ENCODE measurements at regions not wholly inside any gene's neighbourhood (a gene's known extent, or its start where the extent isn't known, plus 50 kb on each side); places are given as distances from the start of the nearest gene placed in this dataset.

DNA sequence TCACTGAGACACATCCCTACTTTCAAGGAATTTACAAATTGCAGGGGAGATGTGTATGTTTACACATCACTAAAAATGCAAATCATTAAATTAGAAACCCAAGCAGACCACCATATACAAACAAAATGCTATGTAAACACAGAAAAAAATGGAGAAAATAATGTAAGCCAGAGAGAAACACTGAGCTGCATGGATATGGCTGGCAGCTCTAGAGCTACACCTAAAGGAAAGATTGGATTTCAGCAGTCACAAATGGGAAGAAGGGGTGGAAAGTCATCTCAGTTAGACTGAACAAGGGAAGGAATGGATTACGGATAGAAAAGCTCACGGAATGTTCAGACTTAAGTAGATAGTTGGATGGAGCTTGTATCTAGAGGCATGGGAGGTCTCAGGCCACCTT lies 186.3 kb downstream of the MOSPD2 start:
- CTCF ChIA-PET: no interaction called here
- Mint-ChIP-seq H3K27ac (no peak overlapping the region), H3K4me1 (no peaks in the 10 kb centered on the region), H3K27me3 (no peaks in the 10 kb centered on the region), H3K9me3 (no peaks in the 10 kb centered on the region), H3K4me3 (no peak overlapping the region), H3K36me3 (ENCODE audit: low read depth) (no peaks in the 10 kb centered on the region)
- intact Hi-C loops (cut with micrococcal nuclease): no loop called here
- ATAC-seq (ENCODE audit: low read depth) (no peak), DNase-seq (no peak)
- POLR2A ChIA-PET: no interaction called here
- TF ChIP-seq, protein P1, sequence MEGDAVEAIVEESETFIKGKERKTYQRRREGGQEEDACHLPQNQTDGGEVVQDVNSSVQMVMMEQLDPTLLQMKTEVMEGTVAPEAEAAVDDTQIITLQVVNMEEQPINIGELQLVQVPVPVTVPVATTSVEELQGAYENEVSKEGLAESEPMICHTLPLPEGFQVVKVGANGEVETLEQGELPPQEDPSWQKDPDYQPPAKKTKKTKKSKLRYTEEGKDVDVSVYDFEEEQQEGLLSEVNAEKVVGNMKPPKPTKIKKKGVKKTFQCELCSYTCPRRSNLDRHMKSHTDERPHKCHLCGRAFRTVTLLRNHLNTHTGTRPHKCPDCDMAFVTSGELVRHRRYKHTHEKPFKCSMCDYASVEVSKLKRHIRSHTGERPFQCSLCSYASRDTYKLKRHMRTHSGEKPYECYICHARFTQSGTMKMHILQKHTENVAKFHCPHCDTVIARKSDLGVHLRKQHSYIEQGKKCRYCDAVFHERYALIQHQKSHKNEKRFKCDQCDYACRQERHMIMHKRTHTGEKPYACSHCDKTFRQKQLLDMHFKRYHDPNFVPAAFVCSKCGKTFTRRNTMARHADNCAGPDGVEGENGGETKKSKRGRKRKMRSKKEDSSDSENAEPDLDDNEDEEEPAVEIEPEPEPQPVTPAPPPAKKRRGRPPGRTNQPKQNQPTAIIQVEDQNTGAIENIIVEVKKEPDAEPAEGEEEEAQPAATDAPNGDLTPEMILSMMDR (IDR thresholded peaks at IDR 0.05): no peak

DNA sequence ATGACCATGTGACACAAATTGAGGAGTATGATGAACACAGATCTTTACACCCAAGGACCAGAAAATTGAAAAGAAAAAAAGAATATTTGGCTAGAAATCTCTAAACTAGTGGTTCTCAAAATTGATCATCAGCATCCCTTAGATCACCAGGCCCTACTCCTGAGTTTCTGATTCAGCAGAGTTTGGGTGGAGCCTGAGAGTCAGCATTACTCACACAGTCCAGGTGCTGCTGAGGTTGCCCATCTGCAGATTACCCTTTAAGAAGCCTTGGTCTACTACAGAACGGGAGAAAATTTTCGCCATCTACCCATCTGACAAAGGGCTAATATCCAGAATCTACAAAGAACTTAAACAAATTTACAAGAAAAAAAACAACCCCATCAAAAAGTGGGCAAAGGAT lies 182.8 kb downstream of the MOSPD2 start:
- Mint-ChIP-seq H3K9me3 (no peaks in the 10 kb centered on the region), H3K27ac (no peak overlapping the region), H3K27me3 (no peaks in the 10 kb centered on the region), H3K4me1 (no peaks in the 10 kb centered on the region), H3K36me3 (ENCODE audit: low read depth) (no peaks in the 10 kb centered on the region), H3K4me3 (no peak overlapping the region)
- intact Hi-C loops (cut with micrococcal nuclease): no loop called here
- ChIA-PET POLR2A (no interaction called here), CTCF (no interaction called here)
- DNase-seq (no peak), ATAC-seq (ENCODE audit: low read depth) (no peak)
- TF ChIP-seq, protein P1 (IDR thresholded peaks at IDR 0.05): no peak

DNA sequence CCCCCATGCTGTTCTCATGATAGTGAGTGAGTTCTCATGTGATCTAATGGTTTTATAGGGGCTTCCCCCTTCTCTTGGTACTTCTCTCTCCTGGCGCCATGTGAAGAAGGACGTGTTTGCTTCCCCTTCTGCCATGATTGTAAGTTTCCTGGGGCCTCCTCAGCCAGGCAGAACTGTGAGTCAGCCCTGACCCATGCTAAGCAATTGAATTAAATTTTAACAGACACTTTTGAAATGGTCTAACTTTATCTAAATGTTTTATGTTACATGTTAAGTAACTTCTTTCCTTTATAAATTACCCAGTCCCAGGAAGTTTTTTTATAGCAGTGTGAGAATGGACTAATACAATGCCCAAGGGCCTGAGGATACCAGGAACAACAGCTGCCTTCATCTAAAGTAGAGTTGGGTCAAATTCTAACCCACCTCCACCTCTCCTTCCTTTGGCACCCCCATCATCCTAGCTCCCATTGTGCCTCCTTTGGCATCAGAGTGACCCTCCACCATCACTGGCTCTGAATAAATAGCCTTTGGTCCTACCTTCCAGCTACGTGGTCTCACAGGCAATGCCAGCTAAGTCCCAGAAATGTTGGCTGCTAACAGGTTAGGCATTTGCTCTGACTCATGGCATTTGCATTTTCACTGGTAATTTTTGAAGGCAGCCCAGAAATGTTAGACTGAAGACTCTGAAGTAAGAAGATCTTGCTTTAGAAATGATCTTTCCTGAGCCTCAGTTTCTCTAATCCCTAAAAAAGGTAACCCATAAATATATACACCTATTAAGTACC lies 182.1 kb downstream of the MOSPD2 start:
- intact Hi-C loops (cut with micrococcal nuclease): no loop called here
- no peaks in the 10 kb centered on the region for H3K4me1 Mint-ChIP-seq
- no peaks in the 10 kb centered on the region for H3K27me3 Mint-ChIP-seq
- H3K36me3 Mint-ChIP-seq (ENCODE audit: low read depth): no peaks in the 10 kb centered on the region
- ChIA-PET CTCF (no interaction called here), POLR2A (no interaction called here)
- DNase-seq (no peak), ATAC-seq (ENCODE audit: low read depth) (no peak)
- no peaks in the 10 kb centered on the region for H3K9me3 Mint-ChIP-seq
- no peak overlapping the region for H3K4me3 Mint-ChIP-seq
- TF ChIP-seq, protein P1 (IDR thresholded peaks at IDR 0.05): no peak
- no peak overlapping the region for H3K27ac Mint-ChIP-seq

DNA sequence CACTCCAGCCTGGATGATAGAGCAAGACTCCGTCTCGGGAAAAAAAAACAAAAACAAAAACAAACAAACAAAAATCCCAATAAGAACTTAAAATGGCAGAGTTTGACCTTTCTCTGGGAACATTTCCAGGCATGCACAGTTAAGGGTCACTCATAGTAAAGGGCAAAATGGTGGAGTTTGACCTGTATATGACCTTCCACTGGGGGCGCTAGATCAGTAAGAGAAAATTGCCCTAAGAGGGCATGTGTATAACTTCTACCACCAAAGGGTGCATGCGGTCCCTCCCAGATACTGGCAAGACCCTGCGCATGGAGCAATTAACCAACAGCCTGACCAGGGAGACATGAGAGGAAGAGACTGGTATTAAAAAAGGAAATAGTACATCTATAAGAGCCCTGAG lies 177.2 kb downstream of the MOSPD2 start:
- no peak overlapping the region for H3K4me3 Mint-ChIP-seq
- ATAC-seq (ENCODE audit: low read depth): no peak
- no peaks in the 10 kb centered on the region for H3K4me1 Mint-ChIP-seq
- H3K36me3 Mint-ChIP-seq (ENCODE audit: low read depth): no peaks in the 10 kb centered on the region
- no peak for DNase-seq
- ChIA-PET CTCF (no interaction called here), POLR2A (no interaction called here)
- TF ChIP-seq, protein P1 (IDR thresholded peaks at IDR 0.05): no peak
- intact Hi-C loops (cut with micrococcal nuclease): no loop called here
- no peak overlapping the region for H3K27ac Mint-ChIP-seq
- H3K27me3 Mint-ChIP-seq: no peaks in the 10 kb centered on the region
- H3K9me3 Mint-ChIP-seq: no peaks in the 10 kb centered on the region

DNA sequence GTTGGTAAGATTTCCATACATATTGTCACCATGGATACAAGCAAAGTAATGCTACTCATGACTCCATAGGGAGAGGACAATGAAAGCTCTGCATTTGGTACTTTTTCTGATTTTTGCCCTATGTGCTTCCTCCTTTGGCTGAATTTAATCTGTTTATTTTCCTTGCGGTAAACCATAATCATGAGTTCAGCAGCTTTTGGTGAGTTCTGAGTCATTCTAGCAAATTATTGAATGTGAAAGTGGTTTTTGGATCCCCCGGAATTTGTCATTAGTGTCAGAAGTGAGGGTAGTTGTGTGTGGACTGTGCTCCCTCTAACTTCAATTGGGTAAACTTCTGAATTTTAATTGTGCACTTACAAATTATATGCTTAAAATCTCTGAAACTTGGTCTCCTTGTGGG lies 170.3 kb downstream of the MOSPD2 start:
- ATAC-seq (ENCODE audit: low read depth): no peak
- no peaks in the 10 kb centered on the region for H3K36me3 Mint-ChIP-seq (ENCODE audit: low read depth)
- no peak overlapping the region for H3K27ac Mint-ChIP-seq
- TF ChIP-seq, protein P1 (IDR thresholded peaks at IDR 0.05): no peak
- intact Hi-C loops (cut with micrococcal nuclease): no loop called here
- ChIA-PET POLR2A (no interaction called here), CTCF (no interaction called here)
- no peak for DNase-seq
- H3K27me3 Mint-ChIP-seq: no peaks in the 10 kb centered on the region
- H3K4me1 Mint-ChIP-seq: no peaks in the 10 kb centered on the region
- H3K9me3 Mint-ChIP-seq: no peaks in the 10 kb centered on the region
- H3K4me3 Mint-ChIP-seq: no peak overlapping the region
